ENCODE measurements at regions not wholly inside any gene's neighbourhood (a gene's known extent, or its start where the extent isn't known, plus 50 kb on each side); places are given as distances from the start of the nearest gene placed in this dataset.

GRCh38 chr11:32289701-32290100, 145.6 kb downstream of the WT1 start:
- TF ChIP-seq RAD21 (IDR thresholded peaks at IDR 0.05): no peak
- no peak for TF ChIP-seq FOXA1 (IDR thresholded peaks at IDR 0.05)
- no peak for TF ChIP-seq GABPA (IDR thresholded peaks at IDR 0.05 in 1 of 2, conservative IDR thresholded peaks at IDR 0.05 in 1 of 2)
- no peak for TF ChIP-seq HNF4G (IDR thresholded peaks at IDR 0.05)
- TF ChIP-seq REST (IDR thresholded peaks at IDR 0.05): no peak
- no peak for TF ChIP-seq HNF4A (conservative IDR thresholded peaks at IDR 0.05)
- TF ChIP-seq CTCF (IDR thresholded peaks at IDR 0.05; ENCODE audit: low read depth, low read length, missing input control): no peak
- TF ChIP-seq YY1 (IDR thresholded peaks at IDR 0.05): no peak
- no peak for TF ChIP-seq ATF3 (IDR thresholded peaks at IDR 0.05)
- TF ChIP-seq JUND (IDR thresholded peaks at IDR 0.05): no peak
- TF ChIP-seq ZBTB33 (IDR thresholded peaks at IDR 0.05): no peak
- TF ChIP-seq SP1 (IDR thresholded peaks at IDR 0.05): no peak
- no peak for TF ChIP-seq NR2F2 (IDR thresholded peaks at IDR 0.05)
- no peak for TF ChIP-seq FOXA2 (IDR thresholded peaks at IDR 0.05)
- TF ChIP-seq RXRA (IDR thresholded peaks at IDR 0.05): no peak
- no peak for TF ChIP-seq EGR1 (IDR thresholded peaks at IDR 0.05; ENCODE audit: low read depth in 2 of 2)
- no peak for TF ChIP-seq MAX (IDR thresholded peaks at IDR 0.05)
- no peak for TF ChIP-seq TAF1 (conservative IDR thresholded peaks at IDR 0.05)
- no peak overlapping the region for H3K27ac ChIP-seq (ENCODE audit: low read depth in 1 of 2, low read length in 2 of 2)
- H3K9ac ChIP-seq (ENCODE audit: low read depth in 1 of 2, low read length in 2 of 2): no peak overlapping the region
- no peaks in the 10 kb centered on the region for H3K36me3 ChIP-seq (ENCODE audit: control insufficient read depth in 4 of 4, insufficient read depth in 3 of 4, low read depth in 1 of 4, low read length in 3 of 4)
- no peak overlapping the region for H3K4me3 ChIP-seq (ENCODE audit: low read depth in 1 of 3, low read length in 3 of 3)
- DNase-seq (ENCODE audit: low spot score): no peak
- peaks cover 0 to 6% (median 0%) of the 10 kb centered on the region in 4 donors for H3K9me3 ChIP-seq (ENCODE audit: control insufficient read depth in 4 of 4, low read length in 3 of 4)
- 76% methylated on average over 5 of the region's 5 CpGs for WGBS
- no peaks in the 10 kb centered on the region for H3K4me1 ChIP-seq (ENCODE audit: control insufficient read depth in 4 of 4, insufficient read depth in 4 of 4, low read length in 3 of 4)
- no peaks in the 10 kb centered on the region for H3K27me3 ChIP-seq (ENCODE audit: control insufficient read depth in 4 of 4, insufficient read depth in 4 of 4, low read length in 3 of 4)

All from liver (tissue), 8 donors.